ENCODE measurements at regions not wholly inside any gene's neighbourhood (a gene's known extent, or its start where the extent isn't known, plus 50 kb on each side); places are given as distances from the start of the nearest gene placed in this dataset.

DNA sequence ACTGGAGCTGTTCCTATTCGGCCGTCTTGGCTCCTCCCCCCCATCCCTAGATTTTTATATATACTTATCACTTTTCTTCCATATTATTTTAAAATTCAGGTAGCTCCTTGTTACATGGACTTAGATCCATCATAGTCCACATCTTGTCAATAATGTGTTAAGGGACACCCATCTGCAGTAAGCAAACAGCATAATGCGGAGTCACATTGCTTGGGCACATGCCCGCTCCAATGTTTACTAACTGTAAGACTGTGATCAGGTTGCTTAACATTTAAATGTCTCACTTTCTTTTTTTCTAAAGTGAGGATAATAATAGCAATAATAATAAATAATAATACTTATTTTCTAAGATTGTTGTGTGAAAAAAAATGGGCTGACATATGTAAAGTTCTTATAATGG, 303.2 kb upstream of the SOX14 start:
- CTCF ChIA-PET: no interaction called here
- H3K36me3 Mint-ChIP-seq (ENCODE audit: insufficient read depth, unreplicated experiment): no peaks in the 10 kb centered on the region
- H3K4me1 Mint-ChIP-seq (ENCODE audit: low read depth, unreplicated experiment): no peaks in the 10 kb centered on the region
- TF ChIP-seq, protein P1, sequence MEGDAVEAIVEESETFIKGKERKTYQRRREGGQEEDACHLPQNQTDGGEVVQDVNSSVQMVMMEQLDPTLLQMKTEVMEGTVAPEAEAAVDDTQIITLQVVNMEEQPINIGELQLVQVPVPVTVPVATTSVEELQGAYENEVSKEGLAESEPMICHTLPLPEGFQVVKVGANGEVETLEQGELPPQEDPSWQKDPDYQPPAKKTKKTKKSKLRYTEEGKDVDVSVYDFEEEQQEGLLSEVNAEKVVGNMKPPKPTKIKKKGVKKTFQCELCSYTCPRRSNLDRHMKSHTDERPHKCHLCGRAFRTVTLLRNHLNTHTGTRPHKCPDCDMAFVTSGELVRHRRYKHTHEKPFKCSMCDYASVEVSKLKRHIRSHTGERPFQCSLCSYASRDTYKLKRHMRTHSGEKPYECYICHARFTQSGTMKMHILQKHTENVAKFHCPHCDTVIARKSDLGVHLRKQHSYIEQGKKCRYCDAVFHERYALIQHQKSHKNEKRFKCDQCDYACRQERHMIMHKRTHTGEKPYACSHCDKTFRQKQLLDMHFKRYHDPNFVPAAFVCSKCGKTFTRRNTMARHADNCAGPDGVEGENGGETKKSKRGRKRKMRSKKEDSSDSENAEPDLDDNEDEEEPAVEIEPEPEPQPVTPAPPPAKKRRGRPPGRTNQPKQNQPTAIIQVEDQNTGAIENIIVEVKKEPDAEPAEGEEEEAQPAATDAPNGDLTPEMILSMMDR (IDR thresholded peaks at IDR 0.05; ENCODE audit: unreplicated experiment): no peak
- DNase-seq: no peak
- H3K27ac Mint-ChIP-seq (ENCODE audit: unreplicated experiment): no peak overlapping the region
- no peak overlapping the region for H3K4me3 Mint-ChIP-seq (ENCODE audit: low read depth, unreplicated experiment)
- H3K27me3 Mint-ChIP-seq (ENCODE audit: unreplicated experiment): no peaks in the 10 kb centered on the region
- intact Hi-C loops (cut with micrococcal nuclease; ENCODE audit: unreplicated experiment): no loop called here
- H3K9me3 Mint-ChIP-seq (ENCODE audit: low read depth, unreplicated experiment): peaks cover 8% of the 10 kb centered on the region
- BruUV-seq (replicated peaks): no TSS peak

DNA sequence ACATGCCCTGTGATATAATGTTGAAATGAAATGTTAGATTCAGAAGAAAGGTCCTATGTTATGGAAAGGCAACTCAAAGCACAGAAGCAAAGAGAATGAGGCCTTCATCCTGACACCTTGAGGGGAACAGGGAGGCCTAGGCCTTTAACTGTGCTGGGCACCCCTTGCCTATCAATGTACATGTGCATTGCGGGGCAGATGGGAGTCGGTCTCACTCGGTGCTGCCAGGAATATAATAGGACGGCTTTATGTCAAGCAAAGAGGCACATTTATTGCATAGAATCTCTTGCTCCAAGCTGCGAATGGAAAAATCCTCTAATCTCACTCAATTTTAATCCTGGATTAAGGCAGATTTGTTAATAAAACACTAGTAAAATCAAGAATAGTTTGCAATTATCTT, 301.0 kb upstream of the SOX14 start:
- Mint-ChIP-seq H3K27me3 (ENCODE audit: unreplicated experiment) (no peaks in the 10 kb centered on the region), H3K4me1 (ENCODE audit: low read depth, unreplicated experiment) (no peaks in the 10 kb centered on the region), H3K36me3 (ENCODE audit: insufficient read depth, unreplicated experiment) (no peaks in the 10 kb centered on the region), H3K9me3 (ENCODE audit: low read depth, unreplicated experiment) (peaks cover 10% of the 10 kb centered on the region), H3K4me3 (ENCODE audit: low read depth, unreplicated experiment) (no peak overlapping the region), H3K27ac (ENCODE audit: unreplicated experiment) (no peak overlapping the region)
- CTCF ChIA-PET: no interaction called here
- no TSS peak for BruUV-seq (replicated peaks)
- DNase-seq: no peak
- TF ChIP-seq, protein P1 (IDR thresholded peaks at IDR 0.05; ENCODE audit: unreplicated experiment): no peak
- intact Hi-C loops (cut with micrococcal nuclease; ENCODE audit: unreplicated experiment): no loop called here

DNA sequence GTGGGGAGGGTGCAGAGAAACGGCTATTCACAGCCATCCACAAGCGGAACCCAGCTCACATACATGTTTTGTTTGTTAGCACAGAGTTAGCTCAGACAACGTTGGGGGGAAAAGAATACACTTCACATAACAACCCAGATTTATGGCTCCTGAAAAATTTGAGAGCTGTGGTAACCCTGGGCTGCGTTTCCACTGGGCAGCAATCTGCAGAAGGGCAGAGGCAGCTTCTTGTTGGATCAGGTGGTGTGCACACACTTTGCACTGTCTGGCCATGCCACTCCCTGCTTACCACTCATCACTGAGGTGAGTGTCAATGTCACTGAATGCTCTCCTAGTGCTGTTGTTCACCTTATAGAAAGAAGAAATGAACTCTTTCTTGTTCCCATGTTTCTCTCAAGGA, 299.8 kb upstream of the SOX14 start:
- intact Hi-C loops (cut with micrococcal nuclease; ENCODE audit: unreplicated experiment): no loop called here
- CTCF ChIA-PET: interaction anchor here (0.5 to 0.6 kb wide), 3 partner anchors 65 to 540 kb away, joined by 3 to 5 read pairs (median 4); no protein-coding TSS in a partner anchor
- Mint-ChIP-seq H3K4me3 (ENCODE audit: low read depth, unreplicated experiment) (no peak overlapping the region), H3K4me1 (ENCODE audit: low read depth, unreplicated experiment) (no peaks in the 10 kb centered on the region), H3K36me3 (ENCODE audit: insufficient read depth, unreplicated experiment) (no peaks in the 10 kb centered on the region), H3K27ac (ENCODE audit: unreplicated experiment) (no peak overlapping the region), H3K27me3 (ENCODE audit: unreplicated experiment) (no peaks in the 10 kb centered on the region), H3K9me3 (ENCODE audit: low read depth, unreplicated experiment) (peaks cover 10% of the 10 kb centered on the region)
- BruUV-seq (replicated peaks): no TSS peak
- no peak for DNase-seq
- TF ChIP-seq, protein P1 (IDR thresholded peaks at IDR 0.05; ENCODE audit: unreplicated experiment): no peak

DNA sequence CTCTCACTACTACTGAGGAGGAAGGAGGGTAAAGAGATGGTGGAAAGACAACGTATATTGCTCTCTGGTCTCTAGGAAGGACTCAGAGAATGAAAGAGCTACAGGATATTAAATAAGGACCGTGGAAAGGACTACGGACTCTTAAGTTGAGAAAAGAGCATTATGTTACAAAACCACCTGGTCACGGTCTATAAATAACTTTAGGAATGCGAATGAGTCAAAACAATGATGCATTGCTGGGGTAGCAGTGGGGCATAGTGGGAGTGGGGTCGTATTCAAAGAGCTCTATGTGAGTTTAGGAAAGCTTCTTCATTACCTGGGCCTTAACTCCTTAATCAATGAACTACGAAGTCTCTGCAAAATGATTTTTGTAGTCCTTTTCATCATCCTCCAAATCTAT, 295.7 kb upstream of the SOX14 start:
- intact Hi-C loops (cut with micrococcal nuclease; ENCODE audit: unreplicated experiment): no loop called here
- H3K4me3 Mint-ChIP-seq (ENCODE audit: low read depth, unreplicated experiment): no peak overlapping the region
- TF ChIP-seq, protein P1 (IDR thresholded peaks at IDR 0.05; ENCODE audit: unreplicated experiment): no peak
- BruUV-seq (replicated peaks): no TSS peak
- CTCF ChIA-PET: no interaction called here
- H3K36me3 Mint-ChIP-seq (ENCODE audit: insufficient read depth, unreplicated experiment): no peaks in the 10 kb centered on the region
- H3K9me3 Mint-ChIP-seq (ENCODE audit: low read depth, unreplicated experiment): peaks cover 7% of the 10 kb centered on the region
- H3K27me3 Mint-ChIP-seq (ENCODE audit: unreplicated experiment): no peaks in the 10 kb centered on the region
- no peak overlapping the region for H3K27ac Mint-ChIP-seq (ENCODE audit: unreplicated experiment)
- no peak for DNase-seq
- H3K4me1 Mint-ChIP-seq (ENCODE audit: low read depth, unreplicated experiment): no peaks in the 10 kb centered on the region

Measured in Calu3 (cell line).